Vagina (tissue), 2 donors: ENCODE measurements at regions not wholly inside any gene's neighbourhood (a gene's known extent, or its start where the extent isn't known, plus 50 kb on each side); places are given as distances from the start of the nearest gene placed in this dataset.

Experiments used
- POLR2AphosphoS5 ChIP-seq, 2 donors: sonication (generic); formaldehyde crosslinking; IDR thresholded peaks; one replicate each; pipeline ENCODE4 v1.9.0; 2017; ENCODE audit warnings: antibody characterized with exemption in 2 of 2, mild to moderate bottlenecking in 2 of 2, low read depth in 1 of 2; ENCODE audit not compliant: insufficient read depth in 1 of 2
- TF ChIP-seq, protein P1 (sequence below), 3 experiments: fragments of 450-650 bp in 2 of 3; fragments of 200-600 bp in 1 of 3; sonication (generic) in 1 of 3; IDR thresholded peaks; one replicate each; pipeline ENCODE4 v1.5.1; 2017 to 2019; ENCODE audit warnings: antibody characterized with exemption in 3 of 3, mild to moderate bottlenecking in 2 of 3, moderate library complexity in 2 of 3

DNA sequence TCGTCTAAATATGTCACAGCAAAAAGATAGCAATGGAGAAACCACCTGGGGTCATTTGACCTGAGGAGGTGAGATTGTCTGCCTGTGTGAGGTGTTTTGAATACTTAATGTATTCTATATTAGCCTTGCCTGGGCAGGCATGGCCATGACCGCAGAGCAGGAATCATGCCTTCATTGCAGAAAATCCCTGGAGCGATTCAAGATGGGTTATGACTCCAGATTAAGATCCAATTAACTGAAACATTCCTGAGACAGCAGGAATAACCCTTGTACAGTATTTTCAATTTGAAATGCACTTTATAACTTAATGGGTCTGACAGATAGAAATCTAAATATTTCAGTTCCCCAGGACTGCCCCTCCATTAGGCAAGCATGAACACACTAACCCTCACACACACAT lies 227.3 kb upstream of the RAB6C start:
- TF ChIP-seq POLR2AphosphoS5 (IDR thresholded peaks at IDR 0.05; ENCODE audit: insufficient read depth in 1 of 2, low read depth in 1 of 2), result no peak
- TF ChIP-seq, protein P1, sequence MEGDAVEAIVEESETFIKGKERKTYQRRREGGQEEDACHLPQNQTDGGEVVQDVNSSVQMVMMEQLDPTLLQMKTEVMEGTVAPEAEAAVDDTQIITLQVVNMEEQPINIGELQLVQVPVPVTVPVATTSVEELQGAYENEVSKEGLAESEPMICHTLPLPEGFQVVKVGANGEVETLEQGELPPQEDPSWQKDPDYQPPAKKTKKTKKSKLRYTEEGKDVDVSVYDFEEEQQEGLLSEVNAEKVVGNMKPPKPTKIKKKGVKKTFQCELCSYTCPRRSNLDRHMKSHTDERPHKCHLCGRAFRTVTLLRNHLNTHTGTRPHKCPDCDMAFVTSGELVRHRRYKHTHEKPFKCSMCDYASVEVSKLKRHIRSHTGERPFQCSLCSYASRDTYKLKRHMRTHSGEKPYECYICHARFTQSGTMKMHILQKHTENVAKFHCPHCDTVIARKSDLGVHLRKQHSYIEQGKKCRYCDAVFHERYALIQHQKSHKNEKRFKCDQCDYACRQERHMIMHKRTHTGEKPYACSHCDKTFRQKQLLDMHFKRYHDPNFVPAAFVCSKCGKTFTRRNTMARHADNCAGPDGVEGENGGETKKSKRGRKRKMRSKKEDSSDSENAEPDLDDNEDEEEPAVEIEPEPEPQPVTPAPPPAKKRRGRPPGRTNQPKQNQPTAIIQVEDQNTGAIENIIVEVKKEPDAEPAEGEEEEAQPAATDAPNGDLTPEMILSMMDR (IDR thresholded peaks at IDR 0.05), result no peak
